ENCODE measurements at regions not wholly inside any gene's neighbourhood (a gene's known extent, or its start where the extent isn't known, plus 50 kb on each side); places are given as distances from the start of the nearest gene placed in this dataset.

- TF ChIP-seq CTCF (IDR thresholded peaks at IDR 0.05; ENCODE audit: low read length) (no peak), EZH2 (optimal IDR thresholded peaks at IDR 0.05; ENCODE audit: low read depth, low read length) (no peak), EZH2phosphoT487 (IDR thresholded peaks at IDR 0.05; ENCODE audit: low read length) (no peak)
- H3K9me3 ChIP-seq (replicated peaks; ENCODE audit: insufficient read depth, low read length), result no peaks in the 10 kb centered on the region
- no peaks in the 10 kb centered on the region for H3K36me3 ChIP-seq (replicated peaks; ENCODE audit: insufficient read depth, low read length)
- H3K79me2 ChIP-seq (ENCODE audit: low read length), result no peaks in the 10 kb centered on the region
- no peak overlapping the region for H3K4me2 ChIP-seq (ENCODE audit: low read depth, low read length)
- no peak overlapping the region for H3K9ac ChIP-seq (ENCODE audit: low read length)
- no peaks in the 10 kb centered on the region for H3K4me1 ChIP-seq (ENCODE audit: low read length)
- no peak overlapping the region for H2AFZ ChIP-seq (ENCODE audit: low read length)
- no peaks in the 10 kb centered on the region for H3K27me3 ChIP-seq (replicated peaks; ENCODE audit: insufficient read depth, low read length)
- no peak overlapping the region for H3K27ac ChIP-seq (ENCODE audit: low read length)
- no peaks in the 10 kb centered on the region for H3K9me2 ChIP-seq (replicated peaks; ENCODE audit: insufficient read depth, low read length)
- no peaks in the 10 kb centered on the region for H3F3A ChIP-seq (ENCODE audit: insufficient read depth, low read length)
- H4K20me1 ChIP-seq (ENCODE audit: insufficient read depth, low read length), result no peaks in the 10 kb centered on the region
- H3K4me3 ChIP-seq (ENCODE audit: low read length), result no peak overlapping the region
- no peak for DNase-seq
Measured at GRCh38 chr11:23391031-23391430, 530.8 kb upstream of the CCDC179 start.

DNA sequence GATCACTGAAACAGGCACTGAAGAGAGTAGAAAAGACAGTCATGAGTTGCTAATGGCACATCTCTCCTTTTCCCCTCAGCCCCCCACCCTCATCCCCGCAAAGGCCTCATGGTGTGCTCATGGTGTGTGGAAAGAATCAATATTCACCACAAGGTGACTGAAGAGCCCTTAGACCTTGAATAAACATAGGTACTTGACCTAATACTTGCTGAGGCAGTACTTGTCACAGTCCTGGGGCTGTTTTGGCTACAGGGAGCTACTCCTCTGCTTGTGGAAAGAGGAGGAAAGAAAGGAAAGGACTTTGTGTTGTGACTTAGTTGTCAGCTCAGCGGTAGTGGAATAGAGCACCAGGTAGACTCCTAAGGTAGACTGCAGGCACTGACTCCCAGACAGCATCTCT lies 537.8 kb upstream of the CCDC179 start:
- no peaks in the 10 kb centered on the region for H4K20me1 ChIP-seq (ENCODE audit: insufficient read depth, low read length)
- no peaks in the 10 kb centered on the region for H3K27me3 ChIP-seq (replicated peaks; ENCODE audit: insufficient read depth, low read length)
- no peaks in the 10 kb centered on the region for H3K36me3 ChIP-seq (replicated peaks; ENCODE audit: insufficient read depth, low read length)
- no peak overlapping the region for H3K9ac ChIP-seq (ENCODE audit: low read length)
- H3K27ac ChIP-seq (ENCODE audit: low read length), result no peak overlapping the region
- no peak overlapping the region for H3K4me3 ChIP-seq (ENCODE audit: low read length)
- no peaks in the 10 kb centered on the region for H3K9me3 ChIP-seq (replicated peaks; ENCODE audit: insufficient read depth, low read length)
- no peaks in the 10 kb centered on the region for H3F3A ChIP-seq (ENCODE audit: insufficient read depth, low read length)
- TF ChIP-seq CTCF (IDR thresholded peaks at IDR 0.05; ENCODE audit: low read length), result no peak
- no peak for TF ChIP-seq EZH2phosphoT487 (IDR thresholded peaks at IDR 0.05; ENCODE audit: low read length)
- no peak for TF ChIP-seq EZH2 (optimal IDR thresholded peaks at IDR 0.05; ENCODE audit: low read depth, low read length)
- H3K4me1 ChIP-seq (ENCODE audit: low read length), result no peaks in the 10 kb centered on the region
- no peak for DNase-seq
- no peak overlapping the region for H2AFZ ChIP-seq (ENCODE audit: low read length)
- no peaks in the 10 kb centered on the region for H3K9me2 ChIP-seq (replicated peaks; ENCODE audit: insufficient read depth, low read length)
- H3K4me2 ChIP-seq (ENCODE audit: low read depth, low read length), result no peak overlapping the region
- no peaks in the 10 kb centered on the region for H3K79me2 ChIP-seq (ENCODE audit: low read length)

DNA sequence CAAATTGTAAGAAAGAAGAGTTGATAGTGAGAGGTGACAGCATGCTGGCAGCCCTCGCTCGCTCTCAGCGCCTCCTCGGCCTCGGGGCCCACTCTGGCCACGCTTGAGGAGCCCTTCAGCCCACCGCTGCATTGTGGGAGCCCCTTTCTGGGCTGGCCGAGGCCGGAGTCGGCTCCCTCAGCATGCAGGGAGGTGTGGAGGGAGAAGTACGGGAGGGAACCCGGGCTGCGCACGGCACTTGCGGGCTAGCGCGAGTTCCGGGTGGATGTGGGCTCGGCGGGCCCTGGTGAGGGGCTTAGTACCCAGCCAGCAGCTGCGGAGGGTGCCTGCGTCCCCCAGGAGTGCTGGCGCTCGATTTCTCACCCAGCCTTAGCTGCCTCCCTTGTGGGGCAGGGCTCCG lies 539.7 kb upstream of the CCDC179 start:
- H3K9me3 ChIP-seq (replicated peaks; ENCODE audit: insufficient read depth, low read length), result no peaks in the 10 kb centered on the region

More for the DNA sequence above, 539.7 kb upstream of the CCDC179 start:
- Histone ChIP-seq H3K4me3 (ENCODE audit: low read length) (no peak overlapping the region), H3K4me1 (ENCODE audit: low read length) (no peaks in the 10 kb centered on the region), H3K27ac (ENCODE audit: low read length) (no peak overlapping the region), H3K79me2 (ENCODE audit: low read length) (no peaks in the 10 kb centered on the region), H2AFZ (ENCODE audit: low read length) (no peak overlapping the region), H3K9me2 (replicated peaks; ENCODE audit: insufficient read depth, low read length) (no peaks in the 10 kb centered on the region), H3K9ac (ENCODE audit: low read length) (no peak overlapping the region), H3K27me3 (replicated peaks; ENCODE audit: insufficient read depth, low read length) (no peaks in the 10 kb centered on the region), H4K20me1 (ENCODE audit: insufficient read depth, low read length) (no peaks in the 10 kb centered on the region), H3F3A (ENCODE audit: insufficient read depth, low read length) (no peaks in the 10 kb centered on the region), H3K36me3 (replicated peaks; ENCODE audit: insufficient read depth, low read length) (no peaks in the 10 kb centered on the region), H3K4me2 (ENCODE audit: low read depth, low read length) (no peak overlapping the region)
- DNase-seq, result no peak
- TF ChIP-seq EZH2 (optimal IDR thresholded peaks at IDR 0.05; ENCODE audit: low read depth, low read length) (no peak), EZH2phosphoT487 (IDR thresholded peaks at IDR 0.05; ENCODE audit: low read length) (no peak), CTCF (IDR thresholded peaks at IDR 0.05; ENCODE audit: low read length) (no peak)

Data from MM.1S (cell line).